Mesenchymal stem cell (in vitro differentiated cells and primary cell): ENCODE measurements at regions not wholly inside any gene's neighbourhood (a gene's known extent, or its start where the extent isn't known, plus 50 kb on each side); places are given as distances from the start of the nearest gene placed in this dataset.

Source experiments
- DNase-seq: peaks from one replicate; pipeline ENCODE4 v3.0.0-alpha.2; 2013
- H2AFZ ChIP-seq: one replicate; pipeline ENCODE4 v1.6.1; 2013; ENCODE audit warnings: low read depth, mild to moderate bottlenecking, control low read depth, inconsistent platforms, low read length, moderate library complexity
- H2AK5ac ChIP-seq: 2 replicates; pipeline ENCODE4 v1.6.1; 2013; ENCODE audit warnings: low read length, moderate library complexity, mild to moderate bottlenecking, inconsistent platforms; ENCODE audit not compliant: severe bottlenecking
- H2BK120ac ChIP-seq: one replicate; pipeline ENCODE4 v1.6.1; 2013; ENCODE audit warnings: low read depth, mild to moderate bottlenecking, inconsistent platforms, low read length, moderate library complexity
- H2BK12ac ChIP-seq, 2 experiments: one replicate each; pipeline ENCODE4 v1.6.1; 2013; ENCODE audit warnings: inconsistent platforms in 2 of 2, low read length in 2 of 2, mild to moderate bottlenecking in 2 of 2, moderate library complexity in 2 of 2, control low read depth in 1 of 2
- H2BK15ac ChIP-seq: one replicate; pipeline ENCODE4 v1.6.1; 2013; ENCODE audit warnings: mild to moderate bottlenecking, low read depth, inconsistent platforms; ENCODE audit not compliant: poor library complexity, severe bottlenecking
- H2BK5ac ChIP-seq: 2 replicates; pipeline ENCODE4 v1.6.1; 2013; ENCODE audit warnings: low read depth, mild to moderate bottlenecking, low read length, control low read depth, inconsistent platforms; ENCODE audit not compliant: poor library complexity, severe bottlenecking
- H3K14ac ChIP-seq, 2 experiments: one replicate each; pipeline ENCODE4 v1.6.1; 2013; ENCODE audit warnings: inconsistent platforms in 2 of 2, low read length in 2 of 2, control low read depth in 1 of 2, mild to moderate bottlenecking in 1 of 2, moderate library complexity in 1 of 2
- H3K18ac ChIP-seq, 2 experiments: one replicate each; pipeline ENCODE4 v1.6.1; 2013; ENCODE audit warnings: inconsistent platforms in 2 of 2, low read length in 2 of 2, control low read depth in 1 of 2, low read depth in 1 of 2, mild to moderate bottlenecking in 1 of 2
- H3K23ac ChIP-seq, 2 experiments: one replicate each; pipeline ENCODE4 v1.6.1; 2013; ENCODE audit warnings: inconsistent platforms in 2 of 2, low read length in 2 of 2, mild to moderate bottlenecking in 2 of 2, moderate library complexity in 2 of 2, control low read depth in 1 of 2
- H3K27ac ChIP-seq: 2 replicates; pipeline ENCODE4 v1.5.1; 2013; ENCODE audit warnings: mild to moderate bottlenecking, moderate library complexity, low read length, control low read depth, inconsistent platforms; ENCODE audit not compliant: poor library complexity, severe bottlenecking
- H3K27me3 ChIP-seq, 2 experiments: 2 replicates each; pipeline versions ENCODE4 v1.6.1 to v1.7.0; 2013; ENCODE audit warnings: low read length in 2 of 2, mild to moderate bottlenecking in 2 of 2, moderate library complexity in 2 of 2, control low read depth in 1 of 2, inconsistent platforms in 1 of 2; ENCODE audit not compliant: control insufficient read depth in 1 of 2, insufficient read depth in 1 of 2
- H3K36me3 ChIP-seq, 2 experiments: 2 replicates each; pipeline versions ENCODE4 v1.6.1 to v1.7.0; 2013; ENCODE audit warnings: low read length in 2 of 2, control low read depth in 1 of 2, inconsistent platforms in 1 of 2, low read depth in 1 of 2, mild to moderate bottlenecking in 1 of 2; ENCODE audit not compliant: insufficient read depth in 2 of 2, control insufficient read depth in 1 of 2
- H3K4ac ChIP-seq, 2 experiments: one replicate each; pipeline ENCODE4 v1.6.1; 2013; ENCODE audit warnings: inconsistent platforms in 2 of 2, low read length in 2 of 2, mild to moderate bottlenecking in 2 of 2, moderate library complexity in 2 of 2, control low read depth in 1 of 2, low read depth in 1 of 2
- H3K4me1 ChIP-seq: 2 replicates; pipeline ENCODE4 v1.6.1; 2013; ENCODE audit warnings: low read depth, low read length, control low read depth; ENCODE audit not compliant: control insufficient read depth, insufficient read depth
- H3K4me2 ChIP-seq: 2 replicates; pipeline ENCODE4 v1.6.1; 2013; ENCODE audit warnings: low read length, mild to moderate bottlenecking, inconsistent platforms; ENCODE audit not compliant: poor library complexity, severe bottlenecking
- H3K4me3 ChIP-seq, 2 experiments: 2 replicates each; pipeline versions ENCODE4 v1.5.1 to v1.7.0; 2013; ENCODE audit warnings: low read length in 2 of 2, mild to moderate bottlenecking in 2 of 2, control low read depth in 1 of 2, low read depth in 1 of 2; ENCODE audit not compliant: insufficient read depth in 1 of 2
- H3K79me1 ChIP-seq: replicated peaks from 2 replicates; pipeline ENCODE4 v1.6.1; 2013; ENCODE audit warnings: mild to moderate bottlenecking, control low read depth, low read length, inconsistent platforms; ENCODE audit not compliant: poor library complexity, severe bottlenecking
- H3K9ac ChIP-seq: 2 replicates; pipeline ENCODE4 v1.7.0; 2013; ENCODE audit warnings: mild to moderate bottlenecking, low read length, moderate library complexity
- H3K9me3 ChIP-seq: 2 replicates; pipeline ENCODE4 v1.7.0; 2013; ENCODE audit warnings: mild to moderate bottlenecking, low read length; ENCODE audit not compliant: control insufficient read depth
- H4K8ac ChIP-seq: one replicate; pipeline ENCODE4 v1.6.1; 2013; ENCODE audit warnings: inconsistent platforms, mild to moderate bottlenecking, low read length, moderate library complexity
- H4K91ac ChIP-seq: one replicate; pipeline ENCODE4 v1.6.1; 2013; ENCODE audit warnings: mild to moderate bottlenecking, low read length, inconsistent platforms
- WGBS: methylation state at CpG from one replicate; pipeline ENCODE4 v1.1.7; 2013; ENCODE audit warnings: mixed read lengths; 5-methylcytosine and 5-hydroxymethylcytosine counted together

DNA sequence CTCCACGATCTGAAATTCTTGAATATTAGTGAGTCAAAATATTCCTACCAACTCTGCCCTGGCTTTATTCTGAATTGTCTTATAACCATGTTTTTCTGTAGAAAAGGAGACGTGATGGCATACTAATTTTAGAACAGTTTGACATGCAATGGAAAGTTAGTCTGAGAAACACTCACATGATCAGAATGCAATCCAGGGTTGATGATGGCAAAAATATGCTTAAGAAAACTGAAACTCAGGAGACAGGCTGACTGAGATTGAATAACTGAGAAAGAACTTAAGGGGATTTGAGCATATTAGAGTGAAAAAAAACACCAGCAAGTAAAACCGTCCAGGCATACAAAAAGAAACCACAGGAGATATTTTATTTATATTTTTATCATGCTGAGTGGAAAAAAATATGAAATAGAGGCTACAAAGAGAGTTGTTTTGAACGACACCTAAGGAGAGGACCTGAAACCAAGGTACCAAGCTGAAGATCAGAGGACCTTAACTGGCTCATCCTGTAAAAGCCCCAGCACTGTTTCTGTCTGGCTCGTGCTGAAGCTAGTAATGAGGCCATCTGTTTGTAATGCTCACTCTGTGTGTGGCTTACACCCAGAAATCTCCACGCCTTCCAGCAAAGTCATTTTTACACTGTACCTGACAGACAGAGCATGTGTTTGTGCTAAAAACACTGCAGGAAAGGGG lies 437.2 kb upstream of the PKDCC start:
- peak overlapping the region in 1 of 2 experiments; percentile 55 for H3K4me3 ChIP-seq
- no peak for DNase-seq
- H3K4ac ChIP-seq, result no peak overlapping the region
- no peak overlapping the region for H3K14ac ChIP-seq
- H2AFZ ChIP-seq, result no peak overlapping the region
- no peaks in the 10 kb centered on the region for H3K79me1 ChIP-seq
- H2BK15ac ChIP-seq, result no peak overlapping the region
- H2BK120ac ChIP-seq, result no peak overlapping the region
- no peak overlapping the region for H4K91ac ChIP-seq
- no peak overlapping the region for H2BK5ac ChIP-seq
- WGBS, result 63% methylated on average over 3 of the region's 6 CpGs
- H3K9me3 ChIP-seq, result no peaks in the 10 kb centered on the region
- H3K4me1 ChIP-seq, result peaks cover 2% of the 10 kb centered on the region
- H3K23ac ChIP-seq, result no peak overlapping the region
- H3K27me3 ChIP-seq, result no peaks in the 10 kb centered on the region
- no peak overlapping the region for H2AK5ac ChIP-seq
- H3K4me2 ChIP-seq, result peak overlapping the region; percentile 57
- H3K27ac ChIP-seq, result peak overlapping the region; percentile 81
- H3K36me3 ChIP-seq, result no peaks in the 10 kb centered on the region
- H2BK12ac ChIP-seq, result no peak overlapping the region
- no peak overlapping the region for H4K8ac ChIP-seq
- peak overlapping the region; percentile 90 for H3K9ac ChIP-seq
- no peak overlapping the region for H3K18ac ChIP-seq

DNA sequence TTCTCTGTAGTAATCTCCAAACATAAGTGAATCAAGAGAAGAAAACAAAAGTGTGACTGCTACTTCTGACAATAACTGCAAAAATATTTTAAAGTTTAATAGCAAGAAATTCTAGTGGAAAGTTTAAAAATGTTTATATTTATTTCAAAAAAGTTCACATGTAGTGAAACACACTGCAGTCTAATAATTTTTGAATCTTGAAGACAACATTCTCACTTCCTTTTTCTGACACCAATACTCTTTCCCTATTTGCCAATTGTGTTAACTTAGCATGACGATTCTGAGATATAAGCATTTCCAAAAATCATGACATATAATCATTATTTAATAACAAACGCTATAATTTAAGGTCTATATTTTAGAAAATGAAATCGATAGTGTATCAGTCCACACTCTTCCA lies 429.1 kb upstream of the PKDCC start:
- Histone ChIP-seq H4K8ac (no peak overlapping the region), H3K79me1 (no peaks in the 10 kb centered on the region), H2BK120ac (no peak overlapping the region), H3K27me3 (no peaks in the 10 kb centered on the region), H2AK5ac (no peak overlapping the region), H3K36me3 (no peaks in the 10 kb centered on the region), H3K18ac (no peak overlapping the region), H2BK12ac (no peak overlapping the region), H3K4ac (no peak overlapping the region), H3K4me2 (no peak overlapping the region), H3K23ac (no peak overlapping the region), H3K27ac (no peak overlapping the region), H3K9ac (no peak overlapping the region), H4K91ac (no peak overlapping the region), H3K9me3 (no peaks in the 10 kb centered on the region), H3K4me1 (no peaks in the 10 kb centered on the region), H2AFZ (no peak overlapping the region), H3K14ac (no peak overlapping the region), H2BK15ac (no peak overlapping the region), H2BK5ac (no peak overlapping the region), H3K4me3 (no peak overlapping the region)
- no peak for DNase-seq
- no CpG with 5 or more reads among the region's 3 CpGs for WGBS

DNA sequence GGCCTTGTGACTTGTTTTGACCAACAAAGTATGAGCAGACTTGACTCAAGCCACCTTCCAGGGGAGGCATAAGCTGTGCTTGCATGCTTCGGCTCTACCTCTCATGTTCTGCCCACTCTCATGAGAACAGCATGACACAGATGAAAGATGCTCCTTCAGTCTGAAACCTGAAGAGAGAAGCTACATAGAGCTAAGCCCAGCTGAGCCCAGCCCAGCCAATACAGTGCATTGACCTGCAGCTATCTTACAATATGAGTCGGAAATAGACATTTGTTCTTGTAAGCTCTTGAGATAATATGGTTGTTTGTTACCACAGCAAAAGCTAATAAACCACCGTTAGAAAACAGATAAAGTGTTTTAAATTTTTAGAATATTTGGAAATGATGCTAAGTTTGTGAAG lies 426.7 kb upstream of the PKDCC start:
- H4K91ac ChIP-seq, result no peak overlapping the region
- H2BK12ac ChIP-seq, result no peak overlapping the region
- WGBS, result 73% methylated on average over 1 of the region's 3 CpGs
- no peak overlapping the region for H2AK5ac ChIP-seq
- no peak overlapping the region for H3K23ac ChIP-seq
- H3K4ac ChIP-seq, result no peak overlapping the region
- no peak overlapping the region for H2BK15ac ChIP-seq
- no peak overlapping the region for H3K4me3 ChIP-seq
- H3K79me1 ChIP-seq, result no peaks in the 10 kb centered on the region
- no peak overlapping the region for H2AFZ ChIP-seq
- no peak overlapping the region for H3K9ac ChIP-seq
- H3K14ac ChIP-seq, result no peak overlapping the region
- H4K8ac ChIP-seq, result no peak overlapping the region
- no peak overlapping the region for H3K27ac ChIP-seq
- H2BK5ac ChIP-seq, result no peak overlapping the region
- H3K9me3 ChIP-seq, result no peaks in the 10 kb centered on the region
- H3K4me1 ChIP-seq, result no peaks in the 10 kb centered on the region
- H3K27me3 ChIP-seq, result no peaks in the 10 kb centered on the region
- H3K36me3 ChIP-seq, result no peaks in the 10 kb centered on the region
- no peak overlapping the region for H2BK120ac ChIP-seq
- H3K18ac ChIP-seq, result no peak overlapping the region
- no peak overlapping the region for H3K4me2 ChIP-seq
- DNase-seq, result no peak

DNA sequence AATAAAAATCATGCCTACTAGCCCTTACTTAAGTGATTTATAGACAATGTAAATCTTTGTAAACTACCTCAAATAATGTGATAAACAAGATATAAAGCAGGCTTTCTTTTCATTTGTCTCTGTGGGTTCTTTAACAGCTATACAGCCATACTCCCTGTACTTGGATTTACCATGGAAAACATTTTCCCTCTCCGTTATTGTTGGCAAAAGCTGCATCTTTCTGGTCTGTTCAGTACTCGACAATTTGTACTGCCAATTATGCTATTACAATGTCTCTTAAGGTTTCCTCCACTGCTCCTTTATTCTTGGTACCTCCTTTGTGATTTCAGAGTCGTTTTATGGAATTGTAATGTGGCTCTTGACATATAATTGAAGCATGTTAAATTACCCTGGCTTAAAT lies 426.3 kb upstream of the PKDCC start:
- no peak overlapping the region for H3K4me2 ChIP-seq
- DNase-seq, result no peak
- H3K4me3 ChIP-seq, result no peak overlapping the region
- H2BK12ac ChIP-seq, result no peak overlapping the region
- H3K18ac ChIP-seq, result no peak overlapping the region
- H3K27ac ChIP-seq, result no peak overlapping the region
- no peaks in the 10 kb centered on the region for H3K27me3 ChIP-seq
- 71% methylated on average over 2 of the region's 3 CpGs for WGBS
- H3K4me1 ChIP-seq, result no peaks in the 10 kb centered on the region
- no peak overlapping the region for H4K8ac ChIP-seq
- no peak overlapping the region for H2AK5ac ChIP-seq
- H2AFZ ChIP-seq, result no peak overlapping the region
- no peaks in the 10 kb centered on the region for H3K36me3 ChIP-seq
- no peak overlapping the region for H4K91ac ChIP-seq
- no peak overlapping the region for H2BK15ac ChIP-seq
- no peak overlapping the region for H2BK5ac ChIP-seq
- no peak overlapping the region for H3K4ac ChIP-seq
- H3K23ac ChIP-seq, result no peak overlapping the region
- H2BK120ac ChIP-seq, result no peak overlapping the region
- H3K9ac ChIP-seq, result no peak overlapping the region
- H3K14ac ChIP-seq, result no peak overlapping the region
- H3K79me1 ChIP-seq, result no peaks in the 10 kb centered on the region
- H3K9me3 ChIP-seq, result no peaks in the 10 kb centered on the region
